MCF 10A (cell line): ENCODE measurements at regions not wholly inside any gene's neighbourhood (a gene's known extent, or its start where the extent isn't known, plus 50 kb on each side); places are given as distances from the start of the nearest gene placed in this dataset.

ENCODE experiments used
- BruUV-seq: library from RNA; stranded (reverse); fragments of 400-500 nt; replicated peaks from 2 replicates; lab custom pipeline; 2021; lab: Mats Ljungman, UMichigan
- CTCF ChIA-PET: fragments of 300-600 bp; sonication (Branson Sonifier 250); formaldehyde crosslinking; extraction: SDS; loops from one replicate; lab custom pipeline; 2021; ENCODE audit warnings: antibody characterized with exemption, inconsistent platforms; lab: Yijun Ruan, JAX
- POLR2A ChIA-PET: fragments of 300-600, 350-650 bp; sonication (Branson Sonifier 250); formaldehyde crosslinking; extraction: SDS; loops from one replicate; lab custom pipeline; 2020; ENCODE audit warnings: antibody characterized with exemption, inconsistent platforms; lab: Yijun Ruan, JAX
- DNase-seq: peaks from one replicate; pipeline ENCODE4 v3.0.0-alpha.2; 2018; ENCODE audit not compliant: unreplicated experiment
- H3K27ac Mint-ChIP-seq: one replicate; pipeline ENCODE4 v1.8.0; 2022; ENCODE audit warnings: mild to moderate bottlenecking, low read depth, mixed read lengths; ENCODE audit not compliant: unreplicated experiment
- H3K27me3 Mint-ChIP-seq: one replicate; pipeline ENCODE4 v1.8.0; 2022; ENCODE audit warnings: mixed read lengths; ENCODE audit not compliant: insufficient read depth, unreplicated experiment
- H3K36me3 Mint-ChIP-seq: one replicate; pipeline ENCODE4 v1.8.0; 2022; ENCODE audit warnings: mild to moderate bottlenecking, moderate library complexity, mixed read lengths; ENCODE audit not compliant: insufficient read depth, unreplicated experiment
- H3K4me1 Mint-ChIP-seq: one replicate; pipeline ENCODE4 v1.8.0; 2022; ENCODE audit warnings: mixed read lengths; ENCODE audit not compliant: insufficient read depth, unreplicated experiment
- H3K4me3 Mint-ChIP-seq: one replicate; pipeline ENCODE4 v1.8.0; 2022; ENCODE audit warnings: mild to moderate bottlenecking, moderate library complexity, mixed read lengths; ENCODE audit not compliant: unreplicated experiment
- H3K9me3 Mint-ChIP-seq: one replicate; pipeline ENCODE4 v1.8.0; 2022; ENCODE audit warnings: mixed read lengths; ENCODE audit not compliant: unreplicated experiment
- CTCF ChIP-seq: fragments of 200-600 bp; IDR thresholded peaks from one replicate; pipeline ENCODE4 v1.8.0; 2022; ENCODE audit warnings: antibody characterized with exemption, mild to moderate bottlenecking; ENCODE audit not compliant: unreplicated experiment
- intact Hi-C: fragments of 100-400 bp; cut with micrococcal nuclease; formaldehyde crosslinking; loops from 2 replicates; pipeline ENCODE4 v1.14.1; 2022

GRCh38 chr11:70739091-70739490 is 340.8 kb downstream of the CTTN start:
- no peak for TF ChIP-seq CTCF
- CTCF ChIA-PET = no interaction called here
- DNase-seq = no peak
- Mint-ChIP-seq H3K27ac (no peak overlapping the region), H3K4me1 (no peaks in the 10 kb centered on the region), H3K36me3 (no peaks in the 10 kb centered on the region), H3K4me3 (no peak overlapping the region), H3K9me3 (peaks cover 22% of the 10 kb centered on the region), H3K27me3 (no peaks in the 10 kb centered on the region)
- intact Hi-C loops = no loop called here
- POLR2A ChIA-PET = no interaction called here
- BruUV-seq = no TSS peak

GRCh38 chr11:70739811-70740487 is 341.6 kb downstream of the CTTN start:
- Mint-ChIP-seq H3K27me3 (no peaks in the 10 kb centered on the region), H3K9me3 (peaks cover 22% of the 10 kb centered on the region), H3K4me1 (no peaks in the 10 kb centered on the region), H3K27ac (no peak overlapping the region), H3K36me3 (no peaks in the 10 kb centered on the region), H3K4me3 (no peak overlapping the region)
- intact Hi-C loops = no loop called here
- ChIA-PET CTCF (interaction anchor here (0.6 kb wide), 1 partner anchor 17 kb away, joined by 3 read pairs; no protein-coding TSS in a partner anchor), POLR2A (no interaction called here)
- no peak for TF ChIP-seq CTCF
- BruUV-seq = no TSS peak
- no peak for DNase-seq

GRCh38 chr11:70740488-70740851 is 342.1 kb downstream of the CTTN start:
- peaks cover 21% of the 10 kb centered on the region for H3K9me3 Mint-ChIP-seq
- H3K27ac Mint-ChIP-seq = no peak overlapping the region
- TF ChIP-seq CTCF = no peak
- no peaks in the 10 kb centered on the region for H3K4me1 Mint-ChIP-seq
- no peaks in the 10 kb centered on the region for H3K27me3 Mint-ChIP-seq
- ChIA-PET POLR2A (no interaction called here), CTCF (interaction anchor here (0.6 kb wide), 1 partner anchor 17 kb away, joined by 3 read pairs; no protein-coding TSS in a partner anchor)
- intact Hi-C loops = no loop called here
- H3K4me3 Mint-ChIP-seq = no peak overlapping the region
- no peak for DNase-seq
- no TSS peak for BruUV-seq
- H3K36me3 Mint-ChIP-seq = no peaks in the 10 kb centered on the region

GRCh38 chr11:70741085-70741484 is 342.8 kb downstream of the CTTN start:
- Mint-ChIP-seq H3K4me1 (no peaks in the 10 kb centered on the region), H3K27ac (no peak overlapping the region), H3K27me3 (no peaks in the 10 kb centered on the region), H3K4me3 (no peak overlapping the region), H3K36me3 (no peaks in the 10 kb centered on the region), H3K9me3 (peaks cover 15% of the 10 kb centered on the region)
- TF ChIP-seq CTCF = no peak
- no peak for DNase-seq
- intact Hi-C loops = no loop called here
- no TSS peak for BruUV-seq
- CTCF ChIA-PET = no interaction called here
- POLR2A ChIA-PET = no interaction called here
